Esophagus muscularis mucosa (tissue), 4 donors: ENCODE measurements at regions not wholly inside any gene's neighbourhood (a gene's known extent, or its start where the extent isn't known, plus 50 kb on each side); places are given as distances from the start of the nearest gene placed in this dataset.

Experiments used
- DNase-seq: peaks from one replicate; pipeline ENCODE4 v3.0.0-alpha.2; 2017; ENCODE audit errors: extremely low spot score
- H3K27ac ChIP-seq, 4 donors: fragments of 200-600 bp; sonication (generic); replicated peaks in 1 of 4; 1 replicate in 3 of 4; 2 replicates in 1 of 4; pipeline ENCODE4 v1.5.1; 2016 to 2019; ENCODE audit warnings: mild to moderate bottlenecking in 1 of 4
- H3K27me3 ChIP-seq, 4 donors: fragments of 200-600 bp; sonication (generic); one replicate each; pipeline versions ENCODE4 v1.5.1 to v1.6.0; 2016 to 2019
- H3K36me3 ChIP-seq, 4 donors: fragments of 200-600 bp; sonication (generic); one replicate each; pipeline ENCODE4 v1.5.1; 2016 to 2019
- H3K4me1 ChIP-seq, 4 donors: fragments of 200-600 bp; sonication (generic); one replicate each; pipeline ENCODE4 v1.5.1; 2016 to 2019
- H3K4me3 ChIP-seq, 4 donors: fragments of 200-600 bp; sonication (generic); 1 replicate in 2 of 4; 2 replicates in 2 of 4; pipeline ENCODE4 v1.5.1; 2016 to 2019; ENCODE audit warnings: mild to moderate bottlenecking in 4 of 4, moderate library complexity in 1 of 4
- H3K9me3 ChIP-seq, 4 donors: fragments of 200-600 bp; sonication (generic); 1 replicate in 3 of 4; 2 replicates in 1 of 4; pipeline ENCODE4 v1.5.1; 2016 to 2019
- CTCF ChIP-seq, 3 experiments: fragments of 200-600 bp in 2 of 3; fragments of 450-650 bp in 1 of 3; sonication (generic) in 2 of 3; IDR thresholded peaks; one replicate each; pipeline ENCODE4 v1.5.1; 2017 to 2019; ENCODE audit warnings: antibody characterized with exemption in 3 of 3, mild to moderate bottlenecking in 2 of 3, moderate library complexity in 1 of 3
- EP300 ChIP-seq: sonication (generic); formaldehyde crosslinking; IDR thresholded peaks from one replicate; pipeline ENCODE4 v1.6.1; 2017; ENCODE audit warnings: antibody characterized with exemption
- POLR2A ChIP-seq: fragments of 450-650 bp; IDR thresholded peaks from one replicate; pipeline ENCODE4 v1.6.1; 2017; ENCODE audit warnings: antibody characterized with exemption, moderate library complexity, mild to moderate bottlenecking, low read depth
- POLR2AphosphoS5 ChIP-seq, 2 donors: sonication (generic); formaldehyde crosslinking; IDR thresholded peaks; one replicate each; pipeline ENCODE4 v1.6.1; 2017; ENCODE audit warnings: antibody characterized with exemption in 2 of 2
- WGBS: methylation state at CpG from one replicate; pipeline ENCODE4 v1.1.5; 2018; 5-methylcytosine and 5-hydroxymethylcytosine counted together
- intact Hi-C: fragments of 100-400 bp; cut with DNase I; formaldehyde crosslinking; loops from one replicate; pipeline ENCODE4 v1.15.1; 2023

DNA sequence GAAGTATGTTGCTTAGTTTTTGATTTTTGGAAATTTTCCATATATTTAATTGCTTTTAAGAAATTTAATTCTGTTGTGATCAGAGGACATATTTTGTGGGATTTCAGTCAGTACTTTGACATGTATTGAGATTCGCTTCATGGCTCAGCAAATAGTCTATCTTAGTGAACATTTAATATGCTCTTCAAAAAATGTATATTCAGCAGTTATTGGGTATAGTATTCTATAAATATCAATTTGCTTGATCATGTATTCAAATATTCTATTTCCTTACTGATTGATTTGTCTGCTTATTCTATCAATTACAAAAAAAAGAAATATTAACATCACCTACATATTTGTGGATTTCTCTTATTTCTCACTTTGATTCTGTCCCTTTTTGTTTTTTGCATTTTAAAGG is 79.5 kb upstream of the HAND1 start:
- 92% methylated on average over 1 of the region's 1 CpG for WGBS
- intact Hi-C loops = no loop called here
- no peak overlapping the region for H3K4me3 ChIP-seq

GRCh38 chr5:154547551-154547950 is 69.5 kb upstream of the HAND1 start:
- H3K27ac ChIP-seq = no peak overlapping the region
- H3K9me3 ChIP-seq = peaks cover 0 to 3% (median 1%) of the 10 kb centered on the region in 4 donors
- no peak overlapping the region for H3K4me3 ChIP-seq
- TF ChIP-seq EP300 (no peak), POLR2AphosphoS5 (IDR thresholded peaks at IDR 0.05) (no peak), CTCF (IDR thresholded peaks at IDR 0.05) (no peak), POLR2A (no peak)
- no peaks in the 10 kb centered on the region for H3K36me3 ChIP-seq
- no peaks in the 10 kb centered on the region for H3K4me1 ChIP-seq
- intact Hi-C loops = no loop called here
- no peak for DNase-seq
- 85% methylated on average over 1 of the region's 1 CpG for WGBS
- H3K27me3 ChIP-seq = peaks cover 0 to 28% (median 0%) of the 10 kb centered on the region in 4 donors

More for the DNA sequence above, 79.5 kb upstream of the HAND1 start:
- H3K4me1 ChIP-seq = no peaks in the 10 kb centered on the region
- no peak overlapping the region for H3K27ac ChIP-seq
- no peak for DNase-seq
- no peak for TF ChIP-seq POLR2A
- TF ChIP-seq CTCF (IDR thresholded peaks at IDR 0.05) = no peak
- TF ChIP-seq POLR2AphosphoS5 (IDR thresholded peaks at IDR 0.05) = no peak
- no peak for TF ChIP-seq EP300
- peaks cover 0 to 15% (median 13%) of the 10 kb centered on the region in 4 donors for H3K9me3 ChIP-seq
- H3K27me3 ChIP-seq = no peaks in the 10 kb centered on the region
- H3K36me3 ChIP-seq = no peaks in the 10 kb centered on the region

DNA sequence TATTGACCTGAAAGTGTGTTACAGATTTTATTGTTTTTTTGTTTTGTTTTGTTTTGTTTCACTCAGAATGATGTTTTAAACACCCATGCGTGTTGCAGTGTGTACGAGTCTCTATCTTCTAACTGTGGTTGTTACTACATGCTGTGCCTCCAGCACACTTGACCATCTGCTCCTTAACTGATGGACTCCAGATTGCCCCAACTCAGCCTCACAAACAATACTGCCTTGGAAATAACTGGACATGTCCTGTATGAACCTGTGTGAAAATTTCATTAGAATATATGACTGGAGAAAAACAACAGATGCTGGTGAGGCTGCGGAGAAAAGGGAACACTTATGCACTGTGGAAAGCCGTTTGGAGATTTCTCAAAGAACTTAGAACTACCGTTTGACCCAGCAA is 68.7 kb upstream of the HAND1 start:
- H3K27ac ChIP-seq = no peak overlapping the region
- TF ChIP-seq EP300 (no peak), POLR2AphosphoS5 (IDR thresholded peaks at IDR 0.05) (no peak), CTCF (IDR thresholded peaks at IDR 0.05) (no peak), POLR2A (no peak)
- H3K4me3 ChIP-seq = no peak overlapping the region
- 79% methylated on average over 5 of the region's 5 CpGs for WGBS
- H3K9me3 ChIP-seq = no peaks in the 10 kb centered on the region
- H3K36me3 ChIP-seq = no peaks in the 10 kb centered on the region
- H3K27me3 ChIP-seq = peaks cover 0 to 36% (median 0%) of the 10 kb centered on the region in 4 donors
- intact Hi-C loops = no loop called here
- DNase-seq = no peak
- H3K4me1 ChIP-seq = no peaks in the 10 kb centered on the region

DNA sequence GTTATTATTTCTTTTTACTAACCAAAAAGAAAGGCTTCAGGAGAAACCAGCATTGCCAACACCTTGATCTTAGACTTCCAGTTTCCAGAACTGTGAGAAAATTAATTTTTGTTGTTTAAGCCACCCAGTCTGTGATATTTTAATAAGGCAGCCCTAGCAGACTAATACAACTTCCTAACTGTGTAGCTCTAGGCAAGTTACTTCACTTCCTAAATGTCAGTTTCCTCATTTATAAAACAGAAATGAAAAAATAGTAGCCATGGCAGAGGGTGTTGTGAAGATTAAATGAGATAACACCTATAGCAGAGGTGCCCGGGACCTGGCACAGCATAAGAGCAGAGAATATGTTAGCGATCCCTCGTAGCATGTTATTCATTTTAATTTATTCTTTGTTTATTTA is 66.6 kb upstream of the HAND1 start:
- WGBS = 84% methylated on average over 3 of the region's 3 CpGs
- no peak overlapping the region for H3K27ac ChIP-seq

More for the DNA sequence above, 66.6 kb upstream of the HAND1 start:
- Histone ChIP-seq H3K36me3 (no peaks in the 10 kb centered on the region), H3K27me3 (peaks cover 0 to 57% (median 0%) of the 10 kb centered on the region in 4 donors), H3K4me1 (no peaks in the 10 kb centered on the region), H3K4me3 (no peak overlapping the region), H3K9me3 (no peaks in the 10 kb centered on the region)
- TF ChIP-seq CTCF (IDR thresholded peaks at IDR 0.05) (no peak), POLR2AphosphoS5 (IDR thresholded peaks at IDR 0.05) (no peak), POLR2A (no peak), EP300 (no peak)
- DNase-seq = no peak
- intact Hi-C loops = no loop called here
